ENCODE measurements at regions not wholly inside any gene's neighbourhood (a gene's known extent, or its start where the extent isn't known, plus 50 kb on each side); places are given as distances from the start of the nearest gene placed in this dataset.

GRCh38 chr6:49220293-49220692, 242.8 kb downstream of the MMUT start (continued):
- TF ChIP-seq ZBTB33 (IDR thresholded peaks at IDR 0.05; ENCODE audit: extremely low read depth, insufficient replicate concordance, low read length): no peak
- no peak for TF ChIP-seq POLR2AphosphoS5 (IDR thresholded peaks at IDR 0.05; ENCODE audit: low read depth, low read length)

GRCh38 chr6:49205526-49205925, 257.5 kb downstream of the MMUT start:
- no peaks in the 10 kb centered on the region for H4K20me1 ChIP-seq (ENCODE audit: insufficient read depth)
- no peak overlapping the region for H3K4me2 ChIP-seq (ENCODE audit: low read length)
- no peaks in the 10 kb centered on the region for H3K79me2 ChIP-seq (ENCODE audit: insufficient read depth, low read length)
- DNase-seq (ENCODE audit: low read depth, low spot score): no peak
- no peak overlapping the region for H2AFZ ChIP-seq (ENCODE audit: low read depth, low read length, poor library complexity, severe bottlenecking)
- no peaks in the 10 kb centered on the region for H3K4me1 ChIP-seq (ENCODE audit: control insufficient read depth in 1 of 2, insufficient read depth in 2 of 2, low read length in 2 of 2)
- no TSS peak for BruUV-seq (replicated peaks)
- no peak overlapping the region for H3K4me3 ChIP-seq (replicated peaks in 1 of 2; ENCODE audit: low read depth in 1 of 2, low read length in 2 of 2)
- CTCF ChIA-PET: no interaction called here
- TF ChIP-seq FOSL1 (IDR thresholded peaks at IDR 0.05; ENCODE audit: low read depth) (no peak), YY1 (IDR thresholded peaks at IDR 0.05; ENCODE audit: extremely low read depth, insufficient replicate concordance, low read depth, low read length) (no peak), SIN3A (IDR thresholded peaks at IDR 0.05; ENCODE audit: low read depth) (no peak), EGR1 (IDR thresholded peaks at IDR 0.05; ENCODE audit: low read depth) (no peak)
- POLR2A ChIA-PET: no interaction called here
- no peak overlapping the region for H3K9ac ChIP-seq (ENCODE audit: low read length)
- intact Hi-C loops (cut with micrococcal nuclease): no loop called here
- RAD21 ChIA-PET (ENCODE audit: low non-redundant PET in 1 of 2, low total read pairs in 2 of 2, uncharacterized antibody in 2 of 2, unreplicated experiment in 2 of 2): no interaction called here
- no peaks in the 10 kb centered on the region for H3K9me3 ChIP-seq (ENCODE audit: control insufficient read depth in 1 of 2, insufficient read depth in 1 of 2, low read depth in 1 of 2, low read length in 2 of 2)
- H3K36me3 ChIP-seq (ENCODE audit: control insufficient read depth in 1 of 2, insufficient read depth in 2 of 2, low read length in 2 of 2): no peaks in the 10 kb centered on the region
- ATAC-seq: no peak
- no peak overlapping the region for H3K27ac ChIP-seq (ENCODE audit: low read depth, low read length)
- H3K9me2 ChIP-seq (ENCODE audit: insufficient read depth): no peaks in the 10 kb centered on the region
- no peaks in the 10 kb centered on the region for H3K27me3 ChIP-seq (ENCODE audit: insufficient read depth, low read length)
